HCT116 (cell line): ENCODE measurements at regions not wholly inside any gene's neighbourhood (a gene's known extent, or its start where the extent isn't known, plus 50 kb on each side); places are given as distances from the start of the nearest gene placed in this dataset.

ENCODE experiments used
- ATAC-seq: fragments of 200-7000 bp; cut with Tn5 transposase; 2 replicates; pipeline ENCODE4 v1.9.1; 2020; ENCODE audit warnings: mild to moderate bottlenecking, moderate library complexity
- BruUV-seq: library from RNA; stranded (reverse); fragments of 400-500 nt; replicated peaks from 2 replicates; lab custom pipeline; 2021; lab: Mats Ljungman, UMichigan
- CTCF ChIA-PET: fragments of 300-600 bp; sonication (Branson Sonifier 250); formaldehyde crosslinking; loops from one replicate; lab custom pipeline; 2021; ENCODE audit warnings: antibody characterized with exemption; lab: Charles Lee
- POLR2A ChIA-PET: fragments of 300-600, 350-600 bp; sonication (Branson Sonifier 250); formaldehyde crosslinking; loops from one replicate; lab custom pipeline; 2021; ENCODE audit warnings: antibody characterized with exemption; lab: Charles Lee
- RAD21 ChIA-PET, 2 experiments: fragments of 300-600 bp; sonication (Branson Sonifier 250); formaldehyde crosslinking; loops; one replicate each; lab custom pipeline; 2023; ENCODE audit warnings: low total read pairs in 2 of 2; ENCODE audit not compliant: uncharacterized antibody in 2 of 2, unreplicated experiment in 2 of 2, low non-redundant PET in 1 of 2; lab: Charles Lee
- DNase-seq: peaks from one replicate; pipeline ENCODE4 v3.0.0-alpha.2; 2010; ENCODE audit warnings: low read depth, low spot score
- H2AFZ ChIP-seq: fragments of 200-600 bp; shearing (Covaris generic), sonication (generic); 2 replicates; pipeline ENCODE4 v1.6.1; 2017; ENCODE audit warnings: low read depth, mixed run types, mixed read lengths, antibody characterized with exemption, low read length; ENCODE audit not compliant: poor library complexity, severe bottlenecking
- H3K27ac ChIP-seq: 2 replicates; pipeline ENCODE4 v1.5.1; 2012; ENCODE audit warnings: low read depth, low read length
- H3K27me3 ChIP-seq: fragments of 200-600 bp; sonication (generic); 2 replicates; pipeline ENCODE4 v1.6.1; 2016; ENCODE audit warnings: mixed run types, low read length, mixed read lengths; ENCODE audit not compliant: insufficient read depth
- H3K36me3 ChIP-seq, 2 experiments: fragments of 200-500 bp in 1 of 2; fragments of 200-600 bp in 1 of 2; sonication (Bioruptor generic) in 1 of 2; sonication (generic) in 1 of 2; 2 replicates each; pipeline versions ENCODE4 v1.5.1 to v1.6.1; 2014 to 2016; ENCODE audit warnings: low read length in 2 of 2, inconsistent platforms in 1 of 2, mixed read lengths in 1 of 2, mixed run types in 1 of 2; ENCODE audit not compliant: insufficient read depth in 2 of 2, control insufficient read depth in 1 of 2
- H3K4me1 ChIP-seq, 2 experiments: fragments of 200-600 bp in 1 of 2; sonication (generic) in 1 of 2; 2 replicates each; pipeline versions ENCODE4 v1.5.1 to v1.6.1; 2012 to 2017; ENCODE audit warnings: low read length in 2 of 2, inconsistent platforms in 1 of 2, mild to moderate bottlenecking in 1 of 2, mixed read lengths in 1 of 2, mixed run types in 1 of 2, moderate library complexity in 1 of 2; ENCODE audit not compliant: insufficient read depth in 2 of 2, control insufficient read depth in 1 of 2
- H3K4me2 ChIP-seq: fragments of 200-600 bp; sonication (generic); 2 replicates; pipeline ENCODE4 v1.6.1; 2017; ENCODE audit warnings: mixed run types, low read length, mixed read lengths
- H3K4me3 ChIP-seq, 2 experiments: fragments of 200-600 bp in 1 of 2; sonication (generic) in 1 of 2; replicated peaks in 1 of 2; 2 replicates each; pipeline ENCODE4 v1.5.1; 2011 to 2016; ENCODE audit warnings: low read length in 2 of 2, control low read depth in 1 of 2, low read depth in 1 of 2, mild to moderate bottlenecking in 1 of 2, mixed read lengths in 1 of 2, mixed run types in 1 of 2
- H3K79me2 ChIP-seq: fragments of 200-600 bp; sonication (generic); 2 replicates; pipeline ENCODE4 v1.6.1; 2017; ENCODE audit warnings: mild to moderate bottlenecking, mixed run types, low read length, moderate library complexity, mixed read lengths; ENCODE audit not compliant: insufficient read depth
- H3K9ac ChIP-seq: fragments of 200-600 bp; sonication (generic); 2 replicates; pipeline ENCODE4 v1.6.1; 2016; ENCODE audit warnings: low read length, mixed read lengths
- H3K9me2 ChIP-seq: fragments of 200-600 bp; sonication (generic), shearing (Covaris generic); 2 replicates; pipeline ENCODE4 v1.6.1; 2017; ENCODE audit warnings: mixed run types, mild to moderate bottlenecking, moderate library complexity; ENCODE audit not compliant: insufficient read depth
- H3K9me3 ChIP-seq, 2 experiments: fragments of 200-500 bp in 1 of 2; fragments of 200-600 bp in 1 of 2; sonication (Bioruptor generic) in 1 of 2; sonication (generic) in 1 of 2; 2 replicates each; pipeline ENCODE4 v1.6.1; 2014 to 2017; ENCODE audit warnings: low read length in 2 of 2, mixed read lengths in 2 of 2, inconsistent platforms in 1 of 2, low read depth in 1 of 2, mild to moderate bottlenecking in 1 of 2, mixed run types in 1 of 2, moderate library complexity in 1 of 2; ENCODE audit not compliant: control insufficient read depth in 1 of 2, insufficient read depth in 1 of 2
- H4K20me1 ChIP-seq: fragments of 200-600 bp; sonication (generic), shearing (Covaris generic); 2 replicates; pipeline ENCODE4 v1.6.1; 2017; ENCODE audit warnings: mixed run types, mild to moderate bottlenecking, moderate library complexity; ENCODE audit not compliant: insufficient read depth
- CEBPB ChIP-seq: IDR thresholded peaks from 2 replicates; pipeline ENCODE4 v1.6.1; 2012; ENCODE audit warnings: low read depth
- CTCF ChIP-seq, 3 experiments: fragments of 200-600 bp in 1 of 3; sonication (generic) in 1 of 3; IDR thresholded peaks in 2 of 3; conservative IDR thresholded peaks in 1 of 3; 2 replicates each; pipeline ENCODE4 v1.5.1; 2012 to 2017; ENCODE audit warnings: low read depth in 2 of 3, low read length in 2 of 3, antibody characterized with exemption in 1 of 3, borderline replicate concordance in 1 of 3, control low read depth in 1 of 3, mild to moderate bottlenecking in 1 of 3, mixed read lengths in 1 of 3, mixed run types in 1 of 3, moderate library complexity in 1 of 3; ENCODE audit not compliant: insufficient read depth in 1 of 3
- EGR1 ChIP-seq: IDR thresholded peaks from 2 replicates; pipeline ENCODE4 v1.6.1; 2012; ENCODE audit warnings: low read depth
- ELF1 ChIP-seq: IDR thresholded peaks from 2 replicates; pipeline ENCODE4 v1.6.1; 2012; ENCODE audit warnings: low read depth, borderline replicate concordance
- EZH2 ChIP-seq: fragments of 200-600 bp; sonication (generic); IDR thresholded peaks from 2 replicates; pipeline ENCODE4 v1.6.1; 2017; ENCODE audit warnings: antibody characterized with exemption, mixed run types
- EZH2phosphoT487 ChIP-seq: fragments of 200-600 bp; IDR thresholded peaks from 2 replicates; pipeline ENCODE4 v1.6.1; 2018; ENCODE audit warnings: antibody characterized with exemption, borderline replicate concordance
- POLR2A ChIP-seq: IDR thresholded peaks from 2 replicates; pipeline ENCODE4 v1.7.0; 2011; ENCODE audit warnings: borderline replicate concordance; ENCODE audit not compliant: insufficient read depth, insufficient read length; ENCODE audit errors: extremely low read depth
- POLR2AphosphoS5 ChIP-seq: IDR thresholded peaks from 2 replicates; pipeline ENCODE4 v1.6.1; 2011; ENCODE audit warnings: mild to moderate bottlenecking, low read depth, low read length, moderate library complexity
- RAD21 ChIP-seq: IDR thresholded peaks from 2 replicates; pipeline ENCODE4 v1.6.1; 2012; ENCODE audit warnings: low read depth, mild to moderate bottlenecking
- SP1 ChIP-seq: IDR thresholded peaks from 2 replicates; pipeline ENCODE4 v1.6.1; 2012; ENCODE audit warnings: low read depth
- ZFX ChIP-seq: fragments of 450-650 bp; IDR thresholded peaks from 2 replicates; pipeline ENCODE4 v1.6.1; 2017
- ZNF274 ChIP-seq: fragments of 200-500 bp; sonication (Bioruptor generic); IDR thresholded peaks from 2 replicates; pipeline ENCODE4 v1.6.1; 2014; ENCODE audit warnings: mild to moderate bottlenecking, low read depth, low read length, inconsistent platforms
- intact Hi-C: fragments of 100-400 bp; cut with micrococcal nuclease; formaldehyde crosslinking; loops from 2 replicates; pipeline ENCODE4 v1.10.0; 2022
- TF ChIP-seq, protein P1 (sequence below): IDR thresholded peaks from 2 replicates; pipeline ENCODE4 v1.6.1; 2012; ENCODE audit warnings: low read depth
- TF ChIP-seq, protein P2 (sequence below): IDR thresholded peaks from 2 replicates; pipeline ENCODE4 v1.6.1; 2012

- no peak overlapping the region for H3K9ac ChIP-seq
- DNase-seq: no peak
- ATAC-seq: no peak
- no TSS peak for BruUV-seq
- H3K4me2 ChIP-seq: no peak overlapping the region
- H3K4me3 ChIP-seq: no peak overlapping the region
- H3K9me2 ChIP-seq: no peaks in the 10 kb centered on the region
- CTCF ChIA-PET: no interaction called here
- H3K27ac ChIP-seq: no peak overlapping the region
- no peak overlapping the region for H2AFZ ChIP-seq
- no peaks in the 10 kb centered on the region for H3K9me3 ChIP-seq
- POLR2A ChIA-PET: no interaction called here
- H3K27me3 ChIP-seq: peaks cover under 1% of the 10 kb centered on the region; the same call in 1 of the 2 replicates
- RAD21 ChIA-PET: no interaction called here
- intact Hi-C loops: no loop called here
- no peaks in the 10 kb centered on the region for H3K36me3 ChIP-seq
- no peaks in the 10 kb centered on the region for H3K79me2 ChIP-seq
- TF ChIP-seq CTCF (IDR thresholded peaks at IDR 0.05 in 2 of 3, conservative IDR thresholded peaks at IDR 0.05 in 1 of 3; ENCODE audit: borderline replicate concordance in 1 of 3, insufficient read depth in 1 of 3, low read depth in 2 of 3, low read length in 2 of 3) (no peak), ZFX (no peak), ELF1 (no peak), EGR1 (no peak), EZH2 (no peak), ZNF274 (no peak), RAD21 (no peak), POLR2AphosphoS5 (no peak), POLR2A (no peak), EZH2phosphoT487 (no peak), SP1 (no peak), CEBPB (no peak)
- TF ChIP-seq, protein P1, sequence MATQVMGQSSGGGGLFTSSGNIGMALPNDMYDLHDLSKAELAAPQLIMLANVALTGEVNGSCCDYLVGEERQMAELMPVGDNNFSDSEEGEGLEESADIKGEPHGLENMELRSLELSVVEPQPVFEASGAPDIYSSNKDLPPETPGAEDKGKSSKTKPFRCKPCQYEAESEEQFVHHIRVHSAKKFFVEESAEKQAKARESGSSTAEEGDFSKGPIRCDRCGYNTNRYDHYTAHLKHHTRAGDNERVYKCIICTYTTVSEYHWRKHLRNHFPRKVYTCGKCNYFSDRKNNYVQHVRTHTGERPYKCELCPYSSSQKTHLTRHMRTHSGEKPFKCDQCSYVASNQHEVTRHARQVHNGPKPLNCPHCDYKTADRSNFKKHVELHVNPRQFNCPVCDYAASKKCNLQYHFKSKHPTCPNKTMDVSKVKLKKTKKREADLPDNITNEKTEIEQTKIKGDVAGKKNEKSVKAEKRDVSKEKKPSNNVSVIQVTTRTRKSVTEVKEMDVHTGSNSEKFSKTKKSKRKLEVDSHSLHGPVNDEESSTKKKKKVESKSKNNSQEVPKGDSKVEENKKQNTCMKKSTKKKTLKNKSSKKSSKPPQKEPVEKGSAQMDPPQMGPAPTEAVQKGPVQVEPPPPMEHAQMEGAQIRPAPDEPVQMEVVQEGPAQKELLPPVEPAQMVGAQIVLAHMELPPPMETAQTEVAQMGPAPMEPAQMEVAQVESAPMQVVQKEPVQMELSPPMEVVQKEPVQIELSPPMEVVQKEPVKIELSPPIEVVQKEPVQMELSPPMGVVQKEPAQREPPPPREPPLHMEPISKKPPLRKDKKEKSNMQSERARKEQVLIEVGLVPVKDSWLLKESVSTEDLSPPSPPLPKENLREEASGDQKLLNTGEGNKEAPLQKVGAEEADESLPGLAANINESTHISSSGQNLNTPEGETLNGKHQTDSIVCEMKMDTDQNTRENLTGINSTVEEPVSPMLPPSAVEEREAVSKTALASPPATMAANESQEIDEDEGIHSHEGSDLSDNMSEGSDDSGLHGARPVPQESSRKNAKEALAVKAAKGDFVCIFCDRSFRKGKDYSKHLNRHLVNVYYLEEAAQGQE: no peak
- TF ChIP-seq, protein P2, sequence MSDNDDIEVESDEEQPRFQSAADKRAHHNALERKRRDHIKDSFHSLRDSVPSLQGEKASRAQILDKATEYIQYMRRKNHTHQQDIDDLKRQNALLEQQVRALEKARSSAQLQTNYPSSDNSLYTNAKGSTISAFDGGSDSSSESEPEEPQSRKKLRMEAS: no peak
- no peaks in the 10 kb centered on the region for H4K20me1 ChIP-seq
- H3K4me1 ChIP-seq: no peaks in the 10 kb centered on the region
These were observed 653.3 kb downstream of the DIAPH3 start for GRCh38 chr13:59510386-59510785.
